Body of pancreas (tissue), 4 donors: ENCODE measurements at regions not wholly inside any gene's neighbourhood (a gene's known extent, or its start where the extent isn't known, plus 50 kb on each side); places are given as distances from the start of the nearest gene placed in this dataset.
"Not testable (repeated sequence)": the region's sequence is repeated elsewhere in the genome, so short reads cannot be mapped to it uniquely, and the experiment has no call there.

Source experiments
- CTCF ChIP-seq, 7 experiments: fragments of 450-650 bp in 4 of 7; fragments of 200-600 bp in 3 of 7; sonication (generic) in 3 of 7; IDR thresholded peaks; one replicate each; pipeline ENCODE4 v1.5.1; 2016 to 2019; ENCODE audit warnings: antibody characterized with exemption in 7 of 7
- POLR2A ChIP-seq, 3 donors: fragments of 450-650 bp; IDR thresholded peaks; one replicate each; pipeline ENCODE4 v1.6.1; 2016; ENCODE audit warnings: antibody characterized with exemption in 3 of 3, mild to moderate bottlenecking in 2 of 3

GRCh38 chr11:36733721-36734120 lies 135.7 kb upstream of the RAG2 start:
- TF ChIP-seq POLR2A, CTCF (IDR thresholded peaks at IDR 0.05): not testable (repeated sequence)
